Skin of body (tissue), 1 donor: ENCODE measurements at regions not wholly inside any gene's neighbourhood (a gene's known extent, or its start where the extent isn't known, plus 50 kb on each side); places are given as distances from the start of the nearest gene placed in this dataset.

ENCODE experiments used
- DNase-seq: peaks from one replicate; lab custom pipeline; 2025; lab: John Stamatoyannopoulos, UW

DNA sequence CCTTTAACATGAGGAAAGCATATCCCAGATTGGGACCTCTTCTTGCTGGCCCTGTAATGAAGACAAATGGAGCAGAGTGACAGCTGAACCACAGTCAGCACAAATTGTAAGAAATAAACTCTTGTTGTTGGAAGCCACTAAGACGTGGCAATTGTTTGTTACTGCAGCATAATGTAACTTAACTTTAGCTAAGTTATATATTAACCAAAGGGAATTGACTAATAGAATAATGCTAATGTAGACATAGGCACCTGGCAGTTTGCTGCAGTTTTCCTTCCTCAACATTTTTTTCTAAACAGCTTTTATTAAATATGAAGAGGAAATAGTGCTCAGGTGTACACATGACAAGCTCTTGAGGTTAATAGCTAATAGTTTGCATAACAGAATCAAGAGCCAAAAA, 300.7 kb upstream of the SLC30A5 start:
- DNase-seq, result no peak

GRCh38 chr5:68793993-68794392, 299.8 kb upstream of the SLC30A5 start:
- DNase-seq, result no peak

- DNase-seq, result no peak
Observed at GRCh38 chr5:68795190-68795589, 298.6 kb upstream of the SLC30A5 start.

DNA sequence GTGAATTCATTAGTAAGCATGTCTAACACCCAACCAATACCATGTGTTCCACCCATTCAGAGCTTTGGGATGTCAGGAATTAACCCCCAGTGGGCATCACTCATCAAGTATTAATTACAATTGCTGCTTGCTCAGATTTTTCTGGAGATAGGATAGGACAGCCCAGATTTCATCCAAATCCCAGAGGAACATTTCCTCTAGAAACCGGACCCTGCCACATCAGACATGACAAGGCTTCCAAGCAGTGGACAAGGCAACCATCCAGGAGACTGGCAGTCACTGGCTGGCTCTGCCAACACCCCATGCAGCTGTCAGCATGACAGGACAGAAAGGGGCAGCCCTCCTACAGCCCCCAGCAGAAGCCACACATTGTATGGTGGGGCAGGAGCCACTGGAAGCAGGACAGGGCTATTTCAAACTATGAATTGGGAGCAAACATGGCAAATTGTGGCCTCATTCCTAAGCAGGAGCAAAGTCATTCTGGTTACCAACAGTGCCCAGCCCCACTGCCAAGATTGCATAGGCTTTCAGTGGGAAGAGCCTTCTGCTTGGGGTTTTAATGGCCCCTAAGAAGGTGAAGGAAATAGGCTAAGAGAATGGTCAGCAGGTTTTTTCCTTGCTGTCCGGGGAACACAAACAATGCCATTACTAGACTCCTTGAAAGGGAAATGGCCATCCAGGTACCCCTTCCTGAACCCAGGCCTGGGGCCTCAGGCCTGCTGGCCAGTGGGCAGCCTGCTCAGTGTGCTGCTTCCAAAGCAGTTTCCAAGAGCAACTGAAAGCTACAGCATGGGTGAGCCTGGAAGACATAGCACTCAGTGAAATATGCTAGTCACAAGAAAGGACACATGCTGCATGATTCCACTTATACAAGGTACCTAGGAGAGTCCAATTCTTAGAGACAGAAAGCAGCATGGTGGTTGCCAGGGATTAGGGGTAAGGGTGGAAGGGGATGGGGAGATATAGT, 294.7 kb upstream of the SLC30A5 start:
- no peak for DNase-seq

DNA sequence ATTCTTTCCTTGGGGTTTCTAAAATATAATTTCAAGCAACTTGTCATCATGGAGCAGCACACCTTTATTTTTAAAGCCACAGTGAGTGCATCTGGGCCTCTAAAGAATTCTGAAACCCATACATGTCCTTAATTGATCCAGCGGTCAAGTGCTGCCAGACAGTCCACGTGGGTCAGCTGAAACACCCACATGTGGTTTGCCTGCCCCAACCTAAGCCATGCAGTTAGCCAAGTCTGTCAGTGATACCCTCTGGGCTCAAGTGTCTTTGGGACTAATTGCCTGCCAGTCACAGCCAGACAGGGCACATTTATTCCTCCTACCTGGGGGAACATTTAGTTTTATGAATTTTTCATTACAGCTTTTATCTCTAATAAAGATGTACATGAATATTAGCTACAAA, 291.4 kb upstream of the SLC30A5 start:
- no peak for DNase-seq

- no peak for DNase-seq
Observed at GRCh38 chr5:68803881-68804319, 289.9 kb upstream of the SLC30A5 start.

DNA sequence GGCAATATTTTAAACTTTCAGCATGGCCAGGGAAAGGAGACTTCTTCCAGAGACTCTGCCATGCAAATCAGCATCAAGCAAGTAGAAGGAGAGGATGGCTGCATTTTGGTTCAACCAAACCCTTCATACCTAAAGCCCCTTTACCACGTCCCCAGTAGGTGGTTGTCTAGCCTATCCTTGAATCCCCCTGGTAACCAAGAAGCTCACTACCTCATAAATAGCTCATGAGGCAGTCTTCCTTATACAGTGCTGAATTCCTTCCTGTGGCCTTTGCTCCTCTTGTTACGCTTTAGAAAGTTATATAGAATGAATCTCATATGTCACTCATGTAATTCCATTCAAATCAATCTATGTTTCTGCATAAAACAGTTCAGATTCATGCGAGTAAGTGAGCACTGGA, 289.5 kb upstream of the SLC30A5 start:
- DNase-seq, result no peak

- DNase-seq, result no peak
Observed at GRCh38 chr5:68805444-68805843, 288.4 kb upstream of the SLC30A5 start.

- DNase-seq, result peak; percentile 12
Observed at GRCh38 chr5:68817632-68818031, 276.2 kb upstream of the SLC30A5 start.

DNA sequence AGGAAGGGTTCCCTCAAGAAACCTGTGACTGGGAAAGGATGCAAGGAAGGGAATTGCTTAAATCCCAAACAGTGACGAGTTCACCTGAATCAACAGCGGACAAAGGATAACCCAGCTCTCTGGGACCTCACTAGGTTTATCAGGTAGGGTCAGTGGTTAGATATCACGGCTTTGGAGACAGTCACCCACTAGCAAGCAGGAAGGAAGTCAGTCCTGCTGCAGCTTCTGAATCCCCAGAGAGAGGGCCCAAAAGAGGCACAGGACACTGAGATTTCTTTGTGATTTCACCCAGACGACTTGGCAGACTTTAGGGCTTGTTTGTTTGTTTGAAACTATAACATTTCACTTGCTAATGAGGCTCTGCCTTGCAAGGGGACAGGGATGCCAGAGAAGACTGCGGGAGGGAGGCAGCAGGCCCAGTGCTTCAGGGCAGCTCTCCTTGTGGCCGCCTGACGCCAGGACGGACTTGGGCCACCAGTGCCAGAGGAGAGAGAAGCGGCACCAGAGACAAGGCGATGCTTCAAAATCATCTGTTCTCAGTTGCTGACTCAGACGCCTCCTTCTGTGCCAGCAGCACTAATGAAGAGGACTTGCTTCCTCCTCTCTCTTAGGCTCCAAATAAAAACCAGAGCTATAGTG, 275.6 kb upstream of the SLC30A5 start:
- DNase-seq, result no peak

DNA sequence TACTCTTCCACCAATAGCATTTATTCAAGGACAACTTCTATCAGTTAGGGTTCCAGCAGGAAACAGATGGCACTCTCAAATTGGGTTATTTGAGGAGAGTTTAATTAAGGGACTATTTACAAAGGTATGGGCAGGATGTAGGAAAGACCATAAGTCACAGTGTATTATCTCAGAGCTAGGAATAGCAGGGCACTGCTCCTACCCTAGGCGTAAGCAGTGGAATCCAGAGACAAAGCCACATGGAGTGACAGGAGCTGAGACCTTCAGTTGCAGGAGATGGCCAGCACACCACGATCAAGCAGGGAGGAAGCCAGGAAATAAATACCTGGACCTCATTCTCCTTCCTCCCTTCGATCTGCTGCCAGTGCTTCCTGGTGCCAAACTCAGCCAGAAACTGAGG, 274.9 kb upstream of the SLC30A5 start:
- no peak for DNase-seq

GRCh38 chr5:68821056-68821455, 272.8 kb upstream of the SLC30A5 start:
- DNase-seq, result no peak

GRCh38 chr5:68822796-68823195, 271.0 kb upstream of the SLC30A5 start:
- DNase-seq, result no peak

DNA sequence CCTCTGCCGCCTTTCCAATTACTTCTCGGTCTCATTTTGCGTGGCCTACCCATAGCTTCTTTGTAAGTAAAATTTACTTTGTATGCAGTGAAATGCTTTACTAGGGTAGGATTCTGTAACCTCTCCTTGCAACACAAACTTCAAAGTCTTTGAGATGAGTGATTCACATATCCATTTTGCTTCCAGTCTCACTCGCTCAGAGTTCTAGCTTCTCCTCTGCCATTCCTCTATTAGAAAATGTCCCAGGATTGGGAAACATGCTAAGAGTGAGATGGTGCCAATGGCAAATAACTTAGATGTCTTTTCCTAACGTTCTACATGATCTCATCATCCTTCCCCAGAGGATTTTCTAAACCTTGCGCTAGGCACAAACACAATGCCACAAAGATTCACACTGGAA, 270.5 kb upstream of the SLC30A5 start:
- no peak for DNase-seq

- no peak for DNase-seq
Observed at GRCh38 chr5:68830377-68830898, 263.4 kb upstream of the SLC30A5 start.

DNA sequence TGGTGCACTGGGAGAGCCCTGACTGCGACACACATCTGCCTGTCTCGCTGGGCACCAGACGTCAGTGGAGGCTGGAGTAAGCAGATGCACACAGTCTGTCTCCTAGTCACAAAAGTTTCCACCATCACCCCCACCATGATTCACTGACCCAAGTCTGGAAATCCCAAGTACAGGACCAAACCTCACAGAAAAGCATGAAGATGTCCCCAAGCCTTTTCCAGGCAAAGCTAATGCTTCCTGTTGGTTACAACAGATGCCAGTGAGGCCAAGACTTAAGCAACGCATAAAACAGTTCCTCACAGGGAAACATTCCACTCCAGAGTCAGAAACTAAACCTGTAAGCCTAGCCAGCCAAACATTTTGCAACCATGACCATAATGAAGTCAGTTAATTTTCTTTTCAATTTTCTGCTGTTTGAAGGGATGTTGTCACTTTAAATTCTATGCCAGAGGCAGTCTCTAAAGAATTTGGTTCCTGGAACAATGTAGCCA, 259.3 kb upstream of the SLC30A5 start:
- DNase-seq, result peak; percentile 64

GRCh38 chr5:68838157-68838718, 255.6 kb upstream of the SLC30A5 start:
- DNase-seq, result no peak

GRCh38 chr5:68839019-68839552, 254.7 kb upstream of the SLC30A5 start:
- DNase-seq, result peak; percentile 75

GRCh38 chr5:68843624-68844364, 250.0 kb upstream of the SLC30A5 start:
- no peak for DNase-seq

- DNase-seq, result no peak
Observed at GRCh38 chr5:68845131-68845530, 248.7 kb upstream of the SLC30A5 start.

DNA sequence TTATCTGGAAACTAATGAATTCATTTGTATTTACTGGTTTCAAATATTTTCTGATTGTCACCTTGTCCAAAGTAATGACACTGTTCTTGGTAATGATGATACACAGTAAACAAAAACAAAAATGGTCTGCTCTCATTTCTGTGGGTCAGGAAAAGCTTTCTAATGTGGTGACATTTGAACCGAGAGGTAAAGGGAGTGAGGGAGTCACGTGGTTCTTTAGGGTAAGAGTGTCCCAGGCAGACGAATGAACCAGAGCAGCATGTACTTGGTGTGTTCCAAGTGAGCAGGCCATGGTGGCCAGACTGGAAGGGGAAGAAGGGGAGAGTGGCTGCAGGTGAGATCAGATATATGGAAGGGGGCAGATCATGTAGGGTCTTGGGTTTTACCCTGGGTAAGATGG, 247.0 kb upstream of the SLC30A5 start:
- no peak for DNase-seq
